Smooth muscle cell (in vitro differentiated cells): ENCODE measurements at regions not wholly inside any gene's neighbourhood (a gene's known extent, or its start where the extent isn't known, plus 50 kb on each side); places are given as distances from the start of the nearest gene placed in this dataset.

Experiments
- DNase-seq: peaks from one replicate; lab custom pipeline; 2025; ENCODE audit not compliant: unreplicated experiment; lab: John Stamatoyannopoulos, UW
- H2AFZ ChIP-seq: fragments of 200-600 bp; sonication (generic); 2 replicates; pipeline ENCODE4 v1.6.0; 2016; ENCODE audit warnings: antibody characterized with exemption, low read depth, mild to moderate bottlenecking
- H3F3A ChIP-seq: fragments of 200-600 bp; sonication (generic); 2 replicates; pipeline ENCODE4 v1.6.0; 2017; ENCODE audit warnings: antibody characterized with exemption, low read depth
- H3K27ac ChIP-seq: fragments of 200-600 bp; sonication (generic); 2 replicates; pipeline ENCODE4 v1.5.1; 2016; ENCODE audit warnings: low read depth, mild to moderate bottlenecking
- H3K27me3 ChIP-seq: fragments of 200-600 bp; sonication (generic); 2 replicates; pipeline ENCODE4 v1.6.1; 2016; ENCODE audit warnings: low read depth, mild to moderate bottlenecking
- H3K36me3 ChIP-seq: fragments of 200-600 bp; sonication (generic); 2 replicates; pipeline ENCODE4 v1.5.1; 2016; ENCODE audit warnings: low read depth
- H3K4me1 ChIP-seq: fragments of 200-600 bp; sonication (generic); 2 replicates; pipeline ENCODE4 v1.5.1; 2016; ENCODE audit warnings: low read depth
- H3K4me2 ChIP-seq: fragments of 200-600 bp; sonication (generic); 2 replicates; pipeline ENCODE4 v1.6.0; 2016; ENCODE audit warnings: mild to moderate bottlenecking
- H3K4me3 ChIP-seq: fragments of 200-600 bp; sonication (generic); 2 replicates; pipeline ENCODE4 v1.5.1; 2016; ENCODE audit warnings: mild to moderate bottlenecking
- H3K79me2 ChIP-seq: fragments of 200-600 bp; sonication (generic); 2 replicates; pipeline ENCODE4 v1.6.0; 2016; ENCODE audit warnings: low read depth, mild to moderate bottlenecking
- H3K9ac ChIP-seq: fragments of 200-600 bp; sonication (generic); 2 replicates; pipeline ENCODE4 v1.6.0; 2016; ENCODE audit warnings: low read depth
- H3K9me3 ChIP-seq: fragments of 200-600 bp; sonication (generic); replicated peaks from 2 replicates; pipeline ENCODE4 v1.5.1; 2016; ENCODE audit warnings: low read depth
- H4K20me1 ChIP-seq: fragments of 200-600 bp; sonication (generic); 2 replicates; pipeline ENCODE4 v1.6.0; 2016; ENCODE audit warnings: low read depth
- CTCF ChIP-seq: fragments of 200-600 bp; sonication (generic); IDR thresholded peaks from 2 replicates; pipeline ENCODE4 v1.5.1; 2017; ENCODE audit warnings: borderline replicate concordance, mild to moderate bottlenecking, antibody characterized with exemption; ENCODE audit not compliant: insufficient read depth, poor library complexity, severe bottlenecking
- WGBS: methylation state at CpG from one replicate; pipeline ENCODE4 v1.1.7; 2016; ENCODE audit warnings: low lambda C conversion rate; 5-methylcytosine and 5-hydroxymethylcytosine counted together

GRCh38 chr1:240019524-240019923, 72.2 kb upstream of the FMN2 start:
- no peak overlapping the region for H3K4me3 ChIP-seq
- H3K4me2 ChIP-seq, result no peak overlapping the region

GRCh38 chr1:240020871-240021270, 70.8 kb upstream of the FMN2 start:
- Histone ChIP-seq H3K4me2 (no peak overlapping the region), H2AFZ (no peak overlapping the region), H3K9me3 (no peaks in the 10 kb centered on the region), H3K4me3 (no peak overlapping the region), H3K27me3 (no peaks in the 10 kb centered on the region), H3K79me2 (no peaks in the 10 kb centered on the region), H3K4me1 (no peaks in the 10 kb centered on the region), H3F3A (no peaks in the 10 kb centered on the region), H3K36me3 (no peaks in the 10 kb centered on the region), H3K9ac (no peak overlapping the region), H3K27ac (no peak overlapping the region), H4K20me1 (no peaks in the 10 kb centered on the region)
- no peak for TF ChIP-seq CTCF
- DNase-seq, result no peak
- 88% methylated on average over 3 of the region's 3 CpGs for WGBS

More at GRCh38 chr1:240019524-240019923, 72.2 kb upstream of the FMN2 start:
- Histone ChIP-seq H3K36me3 (no peaks in the 10 kb centered on the region), H3K9ac (no peak overlapping the region), H2AFZ (no peak overlapping the region), H3K79me2 (no peaks in the 10 kb centered on the region), H3K4me1 (no peaks in the 10 kb centered on the region), H3K27ac (no peak overlapping the region), H4K20me1 (no peaks in the 10 kb centered on the region), H3F3A (no peaks in the 10 kb centered on the region), H3K9me3 (no peaks in the 10 kb centered on the region), H3K27me3 (no peaks in the 10 kb centered on the region)
- no peak for DNase-seq
- TF ChIP-seq CTCF, result no peak

- Histone ChIP-seq H2AFZ (no peak overlapping the region), H3K27me3 (no peaks in the 10 kb centered on the region), H3K4me1 (no peaks in the 10 kb centered on the region), H3K9ac (no peak overlapping the region), H3K4me3 (no peak overlapping the region), H3K79me2 (no peaks in the 10 kb centered on the region), H3F3A (no peaks in the 10 kb centered on the region), H3K36me3 (no peaks in the 10 kb centered on the region), H3K27ac (no peak overlapping the region), H4K20me1 (no peaks in the 10 kb centered on the region), H3K4me2 (no peak overlapping the region), H3K9me3 (no peaks in the 10 kb centered on the region)
- TF ChIP-seq CTCF, result no peak
- 89% methylated on average over 3 of the region's 3 CpGs for WGBS
- no peak for DNase-seq
Observed at GRCh38 chr1:240021709-240022108, 70.0 kb upstream of the FMN2 start.

GRCh38 chr1:240027059-240027462, 64.6 kb upstream of the FMN2 start:
- H3K79me2 ChIP-seq, result no peaks in the 10 kb centered on the region
- H3K4me2 ChIP-seq, result no peak overlapping the region
- H2AFZ ChIP-seq, result no peak overlapping the region
- H3K36me3 ChIP-seq, result no peaks in the 10 kb centered on the region
- no peak for DNase-seq
- H4K20me1 ChIP-seq, result no peaks in the 10 kb centered on the region
- no peaks in the 10 kb centered on the region for H3K4me1 ChIP-seq
- no peaks in the 10 kb centered on the region for H3K9me3 ChIP-seq
- no peaks in the 10 kb centered on the region for H3F3A ChIP-seq
- no peaks in the 10 kb centered on the region for H3K27me3 ChIP-seq
- no peak overlapping the region for H3K27ac ChIP-seq
- TF ChIP-seq CTCF, result peak; percentile 95
- no peak overlapping the region for H3K4me3 ChIP-seq
- 11% methylated on average over 5 of the region's 5 CpGs for WGBS
- no peak overlapping the region for H3K9ac ChIP-seq
